Vagina (tissue), 2 donors: ENCODE measurements at regions not wholly inside any gene's neighbourhood (a gene's known extent, or its start where the extent isn't known, plus 50 kb on each side); places are given as distances from the start of the nearest gene placed in this dataset.

ENCODE experiments used
- CTCF ChIP-seq, 3 experiments: fragments of 450-650 bp in 2 of 3; fragments of 200-600 bp in 1 of 3; sonication (generic) in 1 of 3; IDR thresholded peaks; one replicate each; pipeline ENCODE4 v1.5.1; 2017 to 2019; ENCODE audit warnings: antibody characterized with exemption in 3 of 3, mild to moderate bottlenecking in 2 of 3, moderate library complexity in 2 of 3
- POLR2A ChIP-seq, 2 donors: fragments of 450-650 bp; IDR thresholded peaks; one replicate each; pipeline ENCODE4 v1.6.1; 2017; ENCODE audit warnings: antibody characterized with exemption in 2 of 2, mild to moderate bottlenecking in 2 of 2, moderate library complexity in 2 of 2
- POLR2AphosphoS5 ChIP-seq, 2 donors: sonication (generic); formaldehyde crosslinking; IDR thresholded peaks; one replicate each; pipeline ENCODE4 v1.9.0; 2017; ENCODE audit warnings: antibody characterized with exemption in 2 of 2, mild to moderate bottlenecking in 2 of 2, low read depth in 1 of 2; ENCODE audit not compliant: insufficient read depth in 1 of 2

GRCh38 chr15:31574766-31575165 is 248.1 kb downstream of the KLF13 start:
- no peak for TF ChIP-seq CTCF (IDR thresholded peaks at IDR 0.05)
- no peak for TF ChIP-seq POLR2A (IDR thresholded peaks at IDR 0.05)
- no peak for TF ChIP-seq POLR2AphosphoS5 (IDR thresholded peaks at IDR 0.05; ENCODE audit: insufficient read depth in 1 of 2, low read depth in 1 of 2)
